ENCODE measurements at regions not wholly inside any gene's neighbourhood (a gene's known extent, or its start where the extent isn't known, plus 50 kb on each side); places are given as distances from the start of the nearest gene placed in this dataset.

- Mint-ChIP-seq H3K27me3 (peaks cover 8% of the 10 kb centered on the region), H3K9me3 (no peaks in the 10 kb centered on the region), H3K36me3 (ENCODE audit: insufficient read depth) (peaks cover 5% of the 10 kb centered on the region), H3K4me3 (no peak overlapping the region), H3K27ac (ENCODE audit: low read depth) (no peak overlapping the region), H3K4me1 (peaks cover 5% of the 10 kb centered on the region)
- DNase-seq (ENCODE audit: low spot score in 2 of 2) (no peak), ATAC-seq (replicated peaks; ENCODE audit: extremely low read depth, poor library complexity, severe bottlenecking) (no peak)
These were observed 187.9 kb downstream of the PALM2AKAP2 start for GRCh38 chr9:109967651-109968642.

GRCh38 chr9:109969011-109969410 is 189.0 kb downstream of the PALM2AKAP2 start:
- Mint-ChIP-seq H3K4me3 (no peak overlapping the region), H3K9me3 (no peaks in the 10 kb centered on the region), H3K27ac (ENCODE audit: low read depth) (no peak overlapping the region), H3K36me3 (ENCODE audit: insufficient read depth) (peaks cover 5% of the 10 kb centered on the region), H3K27me3 (peaks cover 8% of the 10 kb centered on the region), H3K4me1 (peaks cover 9% of the 10 kb centered on the region)
- ATAC-seq (replicated peaks; ENCODE audit: extremely low read depth, poor library complexity, severe bottlenecking) (no peak), DNase-seq (ENCODE audit: low spot score in 2 of 2) (no peak)

- no peaks in the 10 kb centered on the region for H3K9me3 Mint-ChIP-seq
- DNase-seq (ENCODE audit: low spot score in 2 of 2) (no peak), ATAC-seq (replicated peaks; ENCODE audit: extremely low read depth, poor library complexity, severe bottlenecking) (no peak)
- H3K4me3 Mint-ChIP-seq, result no peak overlapping the region
- peaks cover 5% of the 10 kb centered on the region for H3K36me3 Mint-ChIP-seq (ENCODE audit: insufficient read depth)
- H3K4me1 Mint-ChIP-seq, result peaks cover 14% of the 10 kb centered on the region
- H3K27ac Mint-ChIP-seq (ENCODE audit: low read depth), result no peak overlapping the region
- H3K27me3 Mint-ChIP-seq, result peaks cover 8% of the 10 kb centered on the region
These were observed 189.7 kb downstream of the PALM2AKAP2 start for GRCh38 chr9:109969573-109970237.

DNA sequence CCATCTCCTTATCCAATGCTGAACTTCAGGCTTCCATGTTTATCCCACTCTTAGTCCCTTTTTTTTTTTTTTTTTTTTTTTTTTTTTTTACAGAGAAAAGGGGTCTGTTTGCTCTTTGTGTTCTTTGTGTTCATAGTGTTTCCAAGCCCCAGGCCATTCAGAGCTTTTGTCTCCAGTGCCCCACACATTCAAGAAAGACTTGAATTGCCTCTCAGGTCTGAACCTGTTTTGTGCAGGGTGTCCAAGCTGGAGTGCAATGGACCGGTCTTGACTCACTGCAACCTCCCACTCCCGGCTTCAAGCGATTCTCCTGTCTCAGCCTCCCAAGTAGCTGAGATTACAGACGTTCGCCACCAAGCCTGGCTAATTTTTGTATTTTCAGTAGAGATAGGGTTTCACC is 191.2 kb downstream of the PALM2AKAP2 start:
- ATAC-seq (replicated peaks; ENCODE audit: extremely low read depth, poor library complexity, severe bottlenecking) (no peak), DNase-seq (ENCODE audit: low spot score in 2 of 2) (no peak)
- Mint-ChIP-seq H3K4me1 (peaks cover 14% of the 10 kb centered on the region), H3K36me3 (ENCODE audit: insufficient read depth) (peaks cover 3% of the 10 kb centered on the region), H3K9me3 (no peaks in the 10 kb centered on the region), H3K27ac (ENCODE audit: low read depth) (no peak overlapping the region), H3K4me3 (no peak overlapping the region), H3K27me3 (peaks cover 8% of the 10 kb centered on the region)

DNA sequence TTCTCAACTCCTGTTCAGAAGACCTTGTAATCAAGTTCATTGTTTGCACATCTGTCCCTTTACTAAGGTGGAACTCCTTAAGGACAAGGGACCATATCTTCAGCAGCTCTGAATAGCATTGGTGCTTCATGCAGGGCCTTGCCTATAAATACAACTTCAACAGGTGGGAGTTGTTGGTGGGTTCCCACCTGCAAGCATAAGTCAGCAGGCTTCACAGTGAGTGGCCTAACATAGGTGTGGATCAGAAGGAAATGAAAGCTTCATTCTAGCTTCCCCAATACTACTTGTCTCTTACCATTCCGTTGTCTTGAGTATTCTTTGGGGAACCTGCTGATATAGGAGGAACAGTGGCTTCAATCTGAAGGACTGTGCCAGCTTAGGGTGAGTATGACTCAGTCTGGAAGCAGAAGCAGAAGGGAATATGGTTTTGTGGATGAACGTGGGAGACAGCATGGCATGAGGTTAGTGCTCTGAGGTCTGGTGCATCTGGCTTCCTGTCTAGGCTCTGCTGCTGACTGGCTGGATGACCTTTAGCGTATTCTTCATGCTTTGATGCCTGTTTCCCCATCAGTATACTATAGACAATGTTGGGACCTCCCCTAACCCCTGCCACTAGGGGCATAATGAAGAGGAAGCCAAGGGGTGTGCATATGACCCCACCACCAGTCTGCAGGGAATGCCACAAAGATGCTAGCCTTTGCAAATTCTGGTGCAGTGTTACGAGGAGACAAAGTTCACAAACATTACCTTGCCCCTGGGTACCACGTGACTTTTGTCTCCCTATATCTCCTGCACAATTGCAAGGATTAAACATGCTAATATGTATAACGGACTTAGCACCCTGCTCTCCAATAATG is 192.3 kb downstream of the PALM2AKAP2 start:
- Mint-ChIP-seq H3K36me3 (ENCODE audit: insufficient read depth) (peaks cover 3% of the 10 kb centered on the region), H3K4me1 (peaks cover 14% of the 10 kb centered on the region), H3K4me3 (no peak overlapping the region), H3K9me3 (no peaks in the 10 kb centered on the region), H3K27ac (ENCODE audit: low read depth) (no peak overlapping the region), H3K27me3 (peaks cover 8% of the 10 kb centered on the region)
- ATAC-seq (replicated peaks; ENCODE audit: extremely low read depth, poor library complexity, severe bottlenecking) (peak; percentile 49), DNase-seq (ENCODE audit: low spot score in 2 of 2) (no peak)

- peaks cover 8% of the 10 kb centered on the region for H3K27me3 Mint-ChIP-seq
- no peaks in the 10 kb centered on the region for H3K9me3 Mint-ChIP-seq
- no peaks in the 10 kb centered on the region for H3K36me3 Mint-ChIP-seq (ENCODE audit: insufficient read depth)
- H3K27ac Mint-ChIP-seq (ENCODE audit: low read depth), result no peak overlapping the region
- no peak overlapping the region for H3K4me3 Mint-ChIP-seq
- H3K4me1 Mint-ChIP-seq, result peaks cover 14% of the 10 kb centered on the region
- DNase-seq (ENCODE audit: low spot score in 2 of 2) (no peak), ATAC-seq (replicated peaks; ENCODE audit: extremely low read depth, poor library complexity, severe bottlenecking) (no peak)
These were observed 193.3 kb downstream of the PALM2AKAP2 start for GRCh38 chr9:109973336-109973735.

- H3K4me3 Mint-ChIP-seq, result no peak overlapping the region
- DNase-seq (ENCODE audit: low spot score in 2 of 2) (no peak), ATAC-seq (replicated peaks; ENCODE audit: extremely low read depth, poor library complexity, severe bottlenecking) (peak; percentile 41)
- H3K36me3 Mint-ChIP-seq (ENCODE audit: insufficient read depth), result no peaks in the 10 kb centered on the region
- peaks cover 8% of the 10 kb centered on the region for H3K27me3 Mint-ChIP-seq
- H3K4me1 Mint-ChIP-seq, result peaks cover 14% of the 10 kb centered on the region
- H3K9me3 Mint-ChIP-seq, result no peaks in the 10 kb centered on the region
- peak overlapping the region; percentile 35 for H3K27ac Mint-ChIP-seq (ENCODE audit: low read depth)
These were observed 194.3 kb downstream of the PALM2AKAP2 start for GRCh38 chr9:109974143-109974917.

DNA sequence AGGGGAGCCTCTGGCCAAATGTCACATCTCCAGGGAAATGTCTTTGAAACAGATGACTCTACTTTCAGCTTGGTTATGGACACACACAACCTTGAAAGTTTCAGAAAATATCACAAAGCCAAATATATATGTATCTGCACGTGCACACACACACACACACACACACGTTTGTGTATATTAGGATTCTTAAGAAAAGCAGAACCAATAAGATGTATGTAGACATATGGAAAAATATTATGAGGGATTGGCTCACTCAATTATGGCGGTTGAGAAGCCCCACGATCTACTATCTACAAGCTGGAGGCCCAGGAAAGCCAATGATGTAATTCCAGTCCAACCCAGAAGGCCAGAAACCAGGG is 194.9 kb downstream of the PALM2AKAP2 start:
- Mint-ChIP-seq H3K4me1 (peaks cover 14% of the 10 kb centered on the region), H3K4me3 (no peak overlapping the region)

GRCh38 chr9:109975574-109976295 is 195.7 kb downstream of the PALM2AKAP2 start:
- Mint-ChIP-seq H3K36me3 (ENCODE audit: insufficient read depth) (no peaks in the 10 kb centered on the region), H3K4me3 (no peak overlapping the region), H3K27me3 (peaks cover 8% of the 10 kb centered on the region), H3K4me1 (peaks cover 14% of the 10 kb centered on the region), H3K27ac (ENCODE audit: low read depth) (no peak overlapping the region), H3K9me3 (no peaks in the 10 kb centered on the region)
- ATAC-seq (replicated peaks; ENCODE audit: extremely low read depth, poor library complexity, severe bottlenecking) (no peak), DNase-seq (ENCODE audit: low spot score in 2 of 2) (no peak)

More for the DNA sequence above, 194.9 kb downstream of the PALM2AKAP2 start:
- peaks cover 8% of the 10 kb centered on the region for H3K27me3 Mint-ChIP-seq
- ATAC-seq (replicated peaks; ENCODE audit: extremely low read depth, poor library complexity, severe bottlenecking) (no peak), DNase-seq (ENCODE audit: low spot score in 2 of 2) (no peak)
- no peaks in the 10 kb centered on the region for H3K9me3 Mint-ChIP-seq
- H3K36me3 Mint-ChIP-seq (ENCODE audit: insufficient read depth), result no peaks in the 10 kb centered on the region
- H3K27ac Mint-ChIP-seq (ENCODE audit: low read depth), result no peak overlapping the region

DNA sequence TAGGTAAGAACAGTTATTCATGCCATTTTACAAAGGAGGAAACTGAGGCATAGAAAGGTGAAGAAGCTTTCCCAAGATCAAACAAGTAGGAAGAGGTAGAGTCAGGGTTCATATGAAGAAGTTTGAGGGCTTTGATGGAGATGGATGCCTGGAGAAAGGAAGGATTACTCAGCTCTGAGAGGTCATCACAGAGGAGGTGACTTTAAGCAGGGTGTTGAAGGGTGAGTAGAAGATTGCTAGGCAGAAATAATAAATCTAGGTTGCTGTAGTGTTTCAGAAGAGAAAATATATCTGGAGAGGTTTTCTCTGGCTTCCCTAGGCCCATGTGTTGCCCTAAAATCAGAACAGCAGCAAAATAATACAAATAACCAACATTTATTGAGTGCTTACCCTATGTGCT is 196.3 kb downstream of the PALM2AKAP2 start:
- H3K27me3 Mint-ChIP-seq, result peaks cover 8% of the 10 kb centered on the region
- H3K4me1 Mint-ChIP-seq, result peaks cover 14% of the 10 kb centered on the region
- no peak overlapping the region for H3K4me3 Mint-ChIP-seq
- H3K36me3 Mint-ChIP-seq (ENCODE audit: insufficient read depth), result no peaks in the 10 kb centered on the region
- H3K9me3 Mint-ChIP-seq, result no peaks in the 10 kb centered on the region
- no peak for DNase-seq (ENCODE audit: low spot score in 2 of 2)
- no peak overlapping the region for H3K27ac Mint-ChIP-seq (ENCODE audit: low read depth)
- no peak for ATAC-seq (replicated peaks; ENCODE audit: extremely low read depth, poor library complexity, severe bottlenecking)

- ATAC-seq (replicated peaks; ENCODE audit: extremely low read depth, poor library complexity, severe bottlenecking) (no peak), DNase-seq (ENCODE audit: low spot score in 2 of 2) (no peak)
- no peaks in the 10 kb centered on the region for H3K36me3 Mint-ChIP-seq (ENCODE audit: insufficient read depth)
- H3K9me3 Mint-ChIP-seq, result peaks cover 7% of the 10 kb centered on the region
- H3K27ac Mint-ChIP-seq (ENCODE audit: low read depth), result no peak overlapping the region
- H3K4me3 Mint-ChIP-seq, result no peak overlapping the region
- H3K27me3 Mint-ChIP-seq, result no peaks in the 10 kb centered on the region
- peaks cover 9% of the 10 kb centered on the region for H3K4me1 Mint-ChIP-seq
These were observed 197.5 kb downstream of the PALM2AKAP2 start for GRCh38 chr9:109977521-109977920.
